Right kidney (tissue), 1 donor: ENCODE measurements at regions not wholly inside any gene's neighbourhood (a gene's known extent, or its start where the extent isn't known, plus 50 kb on each side); places are given as distances from the start of the nearest gene placed in this dataset.

Experiments
- DNase-seq: peaks from one replicate; pipeline ENCODE4 v3.0.0-alpha.2; 2016

DNA sequence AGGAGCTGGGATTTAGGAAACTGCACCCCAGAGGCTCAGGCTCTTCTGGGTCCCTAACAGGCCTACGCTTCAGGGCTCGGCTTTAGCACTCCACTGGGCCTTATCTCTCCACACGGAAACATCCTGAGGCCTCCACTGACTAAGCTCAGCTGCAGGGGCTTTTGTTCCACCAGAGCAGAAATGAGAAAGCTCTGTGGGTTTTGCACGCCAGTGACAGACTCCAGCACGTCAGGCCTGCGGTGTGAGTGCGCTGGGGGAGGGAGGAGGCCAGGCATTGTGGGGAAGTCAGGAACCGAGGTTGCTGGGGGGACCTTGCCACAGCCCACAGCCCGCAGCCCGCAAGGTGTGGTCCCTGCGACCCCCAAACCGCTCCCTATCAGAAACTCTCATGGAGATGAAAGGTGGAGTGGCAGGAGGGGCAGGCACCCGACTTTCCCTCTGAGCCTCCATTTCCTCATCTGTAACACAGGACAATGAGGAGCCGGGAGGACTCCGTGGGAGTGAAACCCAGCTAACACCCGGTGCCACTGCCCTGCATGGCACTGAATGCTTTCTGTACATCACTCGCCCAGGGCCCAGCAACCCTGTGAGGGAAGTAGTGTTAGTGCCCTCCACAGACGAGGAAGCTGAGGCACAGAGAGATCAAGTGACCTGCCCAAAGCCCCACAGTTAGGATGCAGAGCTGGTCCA lies 106.5 kb downstream of the TPRA1 start:
- no peak for DNase-seq

DNA sequence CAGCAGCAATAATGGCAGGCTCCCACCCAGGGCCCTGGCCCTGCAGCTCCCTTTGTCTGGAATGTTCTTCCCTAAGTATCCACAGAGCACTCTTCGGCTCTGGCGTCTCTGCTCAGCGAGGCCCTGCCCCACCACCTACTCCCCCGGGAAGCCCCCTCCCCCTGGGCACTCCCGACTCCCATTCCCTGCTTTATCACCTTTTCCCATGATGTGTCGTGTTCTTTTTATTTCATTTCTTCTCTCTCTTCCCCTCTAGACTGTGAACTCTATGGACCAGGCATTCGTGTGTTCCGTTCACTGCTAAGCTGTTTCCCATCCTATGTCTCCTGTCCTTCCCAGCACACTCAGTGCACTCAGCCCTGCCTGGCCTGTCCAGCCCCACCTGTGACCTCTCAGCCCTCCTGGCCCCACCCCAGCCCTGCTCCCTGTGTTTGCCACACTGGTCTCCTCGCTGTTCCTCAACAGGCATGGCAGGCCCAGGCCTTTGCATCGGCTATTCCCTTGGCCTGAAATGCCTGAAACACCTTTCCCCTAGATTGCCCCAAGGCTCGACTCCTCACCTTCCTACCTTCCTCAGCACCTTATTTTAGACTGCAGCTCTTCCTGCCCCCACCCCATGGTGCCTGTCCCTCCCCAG lies 107.4 kb downstream of the TPRA1 start:
- no peak for DNase-seq

DNA sequence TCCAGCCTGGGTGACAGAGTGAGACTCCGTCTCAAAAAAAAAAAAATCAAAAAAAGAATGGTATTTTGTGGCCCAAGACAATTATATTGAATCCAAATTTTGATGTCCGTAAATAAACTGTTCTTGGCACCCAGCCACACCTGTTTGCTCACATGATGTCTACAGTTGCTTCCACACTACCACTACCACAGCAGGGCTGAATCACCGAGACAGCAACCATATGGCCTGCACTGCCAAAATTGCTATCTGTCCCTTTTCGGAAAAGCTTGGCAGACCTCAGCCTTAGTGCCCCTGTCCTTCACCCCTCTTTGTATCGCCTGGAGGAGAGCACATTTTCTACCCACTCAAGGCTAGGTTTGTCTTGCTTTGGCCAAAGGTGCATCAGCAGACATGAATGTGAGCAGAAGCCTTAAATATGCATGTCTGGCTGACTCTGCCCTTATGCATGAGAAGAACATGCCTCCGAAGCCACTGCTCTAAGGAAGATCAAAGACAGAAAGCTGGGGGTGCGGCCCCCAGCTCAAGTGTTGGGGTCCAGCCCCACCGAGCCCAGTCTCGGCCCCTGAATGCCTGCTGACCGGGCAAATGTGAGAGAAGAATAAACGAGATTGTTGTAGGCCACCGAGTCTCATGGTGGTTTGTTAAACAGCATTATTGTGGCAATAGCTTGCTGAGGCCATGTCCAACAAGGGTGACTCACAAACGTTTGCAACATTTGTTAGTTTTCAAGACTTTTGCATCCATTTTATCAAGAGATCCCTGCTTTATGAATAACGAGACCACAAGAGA lies 108.1 kb downstream of the TPRA1 start:
- DNase-seq = no peak

DNA sequence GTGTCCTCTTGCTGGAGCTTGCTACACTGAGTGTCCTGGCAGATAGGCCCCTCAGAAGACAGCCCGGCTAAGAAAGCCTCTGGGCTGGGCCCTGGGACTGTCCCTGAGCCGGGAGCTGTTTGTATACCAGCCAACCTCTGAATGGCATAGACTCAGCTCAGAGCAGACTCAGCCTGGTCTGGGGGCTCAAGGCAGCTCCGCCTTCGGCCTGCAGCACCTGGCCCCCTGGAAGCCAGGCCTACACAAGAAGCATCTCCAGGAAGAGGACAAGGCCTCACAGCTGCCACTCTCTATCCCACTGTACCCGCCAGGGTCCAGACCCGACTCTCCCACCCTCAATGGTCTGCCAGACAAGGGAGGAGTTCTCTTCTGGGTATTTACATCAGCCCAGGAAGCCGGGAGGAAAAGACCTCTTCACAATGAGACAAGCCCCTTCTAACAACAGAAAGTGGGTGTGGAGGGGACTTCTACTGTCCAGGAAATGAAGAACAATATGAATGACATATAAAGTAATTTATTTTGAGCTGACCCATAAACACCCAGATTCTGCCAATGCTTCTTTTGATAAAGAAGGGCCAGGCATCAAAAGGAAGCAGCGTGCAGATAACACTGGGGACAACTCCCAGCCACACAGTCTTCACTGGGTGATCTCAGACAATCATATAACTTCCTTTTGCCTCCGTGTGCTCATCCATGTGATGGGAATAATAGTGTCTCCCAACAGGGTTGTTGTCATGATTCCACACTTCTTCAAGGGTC lies 110.2 kb downstream of the TPRA1 start:
- DNase-seq = no peak

DNA sequence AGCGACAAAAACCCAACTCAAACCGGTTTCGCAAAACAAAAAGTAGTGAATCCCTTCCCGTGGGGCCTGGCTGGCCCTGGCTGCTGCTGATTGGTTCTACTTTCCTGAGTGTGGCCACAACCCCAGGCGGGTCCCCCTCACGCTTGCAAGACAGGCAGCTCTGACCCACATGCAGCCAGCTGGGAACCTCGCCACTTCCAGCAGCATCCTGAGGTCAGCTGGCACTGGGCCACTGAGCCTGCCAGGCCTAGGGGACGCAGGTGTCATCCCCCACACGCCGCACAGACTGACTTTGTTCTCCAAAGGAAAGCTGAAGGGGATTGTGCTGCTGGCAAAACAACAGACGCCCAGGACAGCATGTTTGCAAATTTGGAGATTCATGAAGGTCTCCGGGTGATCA lies 111.1 kb downstream of the TPRA1 start:
- DNase-seq = no peak

DNA sequence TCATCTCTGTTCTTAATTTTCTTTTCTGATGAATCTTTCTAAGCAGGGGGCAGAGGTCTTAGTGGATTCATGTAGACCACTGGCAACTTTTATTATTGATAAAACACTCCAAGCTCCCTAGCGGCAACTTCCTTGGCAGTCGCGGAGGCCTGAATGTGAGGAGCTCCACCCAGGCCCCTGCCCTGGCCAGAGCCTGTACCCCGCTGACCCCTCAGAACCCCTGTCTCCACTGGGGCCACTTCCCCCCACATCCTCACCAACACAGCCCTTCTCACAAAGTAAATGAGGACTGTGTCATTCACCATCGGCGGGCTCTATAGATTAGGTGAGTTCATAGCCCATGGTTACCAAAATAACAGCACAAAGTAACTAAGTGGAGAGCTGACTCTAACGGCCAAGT lies 111.6 kb downstream of the TPRA1 start:
- no peak for DNase-seq

DNA sequence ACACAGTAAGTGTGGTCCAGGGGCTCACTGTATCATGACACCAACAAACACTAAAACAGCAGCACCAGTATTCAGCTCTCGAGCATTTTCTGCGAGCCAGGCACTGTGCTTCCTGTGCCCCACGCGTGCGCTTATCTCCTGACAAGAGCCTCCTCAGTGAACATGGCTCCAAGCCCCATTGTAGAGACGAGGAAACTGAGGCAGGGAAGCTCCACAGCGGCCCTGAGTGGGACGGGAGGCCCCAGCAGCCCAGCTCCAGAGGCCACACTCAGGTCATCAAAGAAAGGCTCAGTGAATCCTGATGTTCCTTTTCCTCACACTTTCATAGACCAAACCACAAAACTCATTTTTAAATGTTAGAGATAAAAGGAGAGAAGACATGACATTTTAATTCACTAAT lies 113.1 kb downstream of the TPRA1 start:
- no peak for DNase-seq

DNA sequence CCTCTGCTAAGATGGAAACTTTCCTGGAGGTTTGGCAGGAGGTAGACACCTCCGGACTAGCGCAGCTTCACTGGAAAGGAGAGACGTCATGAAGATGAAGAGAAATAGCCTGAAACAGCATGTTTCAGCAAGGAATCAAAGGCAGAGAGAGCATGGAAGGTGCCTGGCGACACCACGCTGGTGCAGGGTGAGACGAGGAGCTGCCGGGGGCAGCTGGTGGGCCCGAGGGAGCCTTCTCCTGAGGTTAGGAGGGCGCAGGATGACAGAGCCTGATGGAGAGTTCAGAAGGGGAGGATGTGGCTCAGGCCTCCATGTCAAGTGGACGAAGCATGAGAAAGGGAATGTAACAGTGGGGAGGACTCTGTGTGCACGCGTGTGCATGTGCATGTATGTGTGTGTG lies 113.6 kb downstream of the TPRA1 start:
- DNase-seq = no peak

DNA sequence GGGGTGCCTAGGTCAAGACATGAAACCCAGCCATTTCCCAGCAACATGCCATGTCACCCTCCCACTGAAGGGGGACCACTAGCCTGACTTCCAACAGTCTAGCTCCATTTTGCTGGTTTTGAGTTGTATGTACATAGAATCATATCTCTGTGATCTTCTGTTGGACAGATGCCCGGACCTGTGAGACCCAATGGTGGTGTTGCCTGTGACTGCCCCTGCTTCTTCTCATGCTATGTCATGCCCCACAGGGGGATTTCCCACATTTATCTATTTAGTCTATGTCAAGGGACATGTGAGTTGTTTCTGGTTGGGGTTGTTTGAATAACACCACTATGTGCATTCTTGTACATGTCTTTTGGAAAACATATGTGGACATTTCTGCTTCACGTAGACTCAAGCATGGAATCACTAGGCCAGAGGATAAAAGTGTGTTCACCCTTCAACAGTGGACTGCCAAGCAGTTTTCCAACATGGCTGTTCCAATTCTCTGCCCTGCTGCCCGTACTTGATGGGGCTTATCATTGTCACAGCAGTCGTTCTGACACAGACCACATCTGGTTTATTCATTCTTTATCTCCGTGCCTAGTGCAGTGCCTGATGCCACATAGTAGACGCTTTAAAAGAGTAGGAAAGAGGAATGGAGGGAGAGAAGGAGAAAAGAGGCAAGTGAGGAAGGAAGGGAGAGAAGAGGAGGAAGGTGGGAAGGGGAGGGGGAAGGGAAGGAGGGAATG lies 114.4 kb downstream of the TPRA1 start:
- no peak for DNase-seq

DNA sequence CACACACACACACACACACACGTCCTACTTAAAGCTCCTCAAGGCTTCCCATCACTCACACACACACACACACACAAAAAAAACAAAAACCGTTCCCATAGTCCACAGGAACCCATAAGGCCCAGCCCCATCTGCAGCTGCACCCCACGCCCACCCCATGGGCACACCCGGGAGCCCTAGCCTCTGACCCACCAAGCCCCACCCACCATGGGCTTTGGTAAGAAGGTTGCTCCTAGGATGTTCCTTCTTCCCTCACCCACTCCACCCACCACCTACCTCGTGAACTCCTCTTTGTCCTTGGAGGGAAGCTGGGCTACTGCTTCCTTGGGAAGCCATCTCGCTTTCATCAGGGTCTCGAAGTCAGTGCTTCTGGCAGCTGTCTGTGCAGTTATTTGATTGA lies 115.1 kb downstream of the TPRA1 start:
- DNase-seq = no peak

DNA sequence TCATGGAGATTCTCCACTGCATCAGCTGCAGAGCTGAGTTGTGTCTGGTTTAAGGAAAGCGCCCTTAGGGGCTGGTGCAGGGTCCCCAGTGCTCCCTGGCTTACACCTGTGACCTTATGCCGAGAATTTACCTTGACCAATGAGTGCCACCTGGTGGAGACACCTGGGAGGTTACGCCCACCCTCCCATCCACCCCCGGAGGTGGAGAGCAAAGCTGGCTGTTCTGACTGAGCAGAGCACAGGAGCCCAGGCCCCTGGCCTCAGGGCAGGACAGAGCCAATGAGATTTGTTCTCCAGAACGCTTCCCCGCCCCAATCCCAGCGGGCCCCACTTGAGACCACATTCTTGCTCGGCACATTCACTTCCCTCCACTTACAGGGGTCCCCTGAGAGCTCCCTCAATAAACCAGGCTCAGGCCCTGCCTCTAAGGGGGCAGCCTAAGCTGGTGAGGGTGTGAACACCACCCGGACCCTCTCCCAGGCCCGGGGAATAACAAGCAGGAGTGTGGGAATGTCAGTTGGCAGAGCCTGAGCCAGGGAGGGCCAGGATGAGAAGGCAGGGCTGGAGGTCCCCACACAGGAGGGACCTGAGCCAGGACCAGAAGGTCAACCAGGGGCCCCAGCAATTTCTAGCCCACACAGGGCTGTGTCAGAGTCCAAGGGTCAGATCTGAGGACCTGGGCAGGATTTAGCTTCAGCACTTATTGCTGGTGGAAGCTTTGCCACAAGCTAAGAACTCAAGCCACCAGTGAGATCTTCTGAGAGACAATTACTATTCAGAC lies 117.1 kb downstream of the TPRA1 start:
- no peak for DNase-seq

DNA sequence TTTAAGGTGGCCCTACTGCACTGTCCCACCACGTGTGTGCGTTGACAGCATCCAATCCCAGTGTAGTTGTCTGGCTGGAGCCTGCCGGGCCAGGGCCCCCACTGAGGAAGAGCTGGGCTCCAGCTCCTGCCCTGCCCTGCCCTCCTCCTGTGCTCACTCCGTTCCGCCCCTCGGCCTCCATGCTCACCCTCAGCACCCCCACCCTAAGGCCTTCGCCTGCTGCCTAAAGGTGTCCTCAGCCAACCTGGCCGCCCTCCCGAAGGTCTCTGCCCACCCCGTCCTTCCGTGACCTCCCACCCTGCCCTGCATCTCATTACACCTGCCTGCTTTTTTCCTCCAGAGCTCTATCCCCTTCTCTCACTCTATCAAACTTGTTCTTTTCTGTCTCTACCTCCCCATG lies 118.0 kb downstream of the TPRA1 start:
- no peak for DNase-seq

DNA sequence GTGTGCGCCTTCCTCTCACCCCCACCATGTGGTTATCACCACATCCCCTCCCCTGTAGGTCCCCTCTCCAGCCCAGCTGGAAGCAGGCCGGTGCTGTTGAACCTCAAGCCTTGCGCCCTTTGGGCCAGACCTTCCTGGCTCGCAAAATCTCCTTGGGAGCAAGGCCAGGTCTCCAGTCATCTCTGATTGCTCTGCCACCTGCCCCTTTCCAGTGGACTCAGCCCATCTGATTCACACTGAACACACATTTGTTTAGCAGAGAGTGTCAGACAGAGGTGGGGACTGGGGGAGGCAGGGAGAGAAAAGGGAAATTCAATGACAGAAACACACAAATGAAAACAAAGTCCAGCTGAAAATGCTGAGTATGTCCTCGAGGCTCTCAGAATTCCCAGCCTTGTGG lies 119.4 kb downstream of the TPRA1 start:
- DNase-seq = no peak

DNA sequence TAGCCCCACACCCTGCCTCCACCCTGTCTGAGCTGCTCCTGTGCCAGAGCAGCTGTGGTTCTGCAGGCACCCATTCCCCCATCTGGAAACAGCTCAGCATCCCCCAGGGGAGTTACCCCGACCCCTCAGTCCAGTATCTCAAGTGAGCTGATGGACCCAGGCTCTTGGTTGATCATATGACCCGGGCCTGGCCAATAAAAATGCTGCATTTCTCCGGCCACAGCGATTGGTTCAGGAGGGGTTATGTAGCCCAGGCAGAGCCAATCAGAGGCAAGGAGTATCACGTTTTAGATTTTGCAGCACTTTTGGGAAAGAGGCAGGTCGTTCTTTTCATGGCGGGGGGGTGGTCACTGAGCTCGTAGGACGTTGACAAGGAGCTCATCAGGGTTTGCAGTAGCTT lies 120.8 kb downstream of the TPRA1 start:
- DNase-seq = no peak

DNA sequence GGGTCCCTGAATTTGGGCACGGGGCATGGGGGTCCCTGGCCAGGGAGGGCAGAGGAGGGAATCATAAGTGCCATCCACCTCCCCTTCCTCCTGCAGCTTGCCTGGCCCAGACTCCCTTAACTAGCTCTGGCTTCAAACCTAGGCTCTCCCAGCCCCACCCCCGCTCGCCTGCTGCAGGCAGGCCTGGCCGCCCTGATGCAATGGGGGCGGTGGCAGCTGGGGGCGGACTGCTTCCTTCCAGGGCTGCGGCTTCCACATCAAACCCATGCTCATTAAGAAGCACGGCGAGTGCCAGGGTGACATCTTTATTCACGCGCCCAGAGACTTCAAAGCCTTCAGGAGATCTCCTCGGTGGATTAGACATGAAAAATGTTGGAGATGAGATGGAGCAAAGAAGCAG lies 123.1 kb downstream of the TPRA1 start:
- no peak for DNase-seq

DNA sequence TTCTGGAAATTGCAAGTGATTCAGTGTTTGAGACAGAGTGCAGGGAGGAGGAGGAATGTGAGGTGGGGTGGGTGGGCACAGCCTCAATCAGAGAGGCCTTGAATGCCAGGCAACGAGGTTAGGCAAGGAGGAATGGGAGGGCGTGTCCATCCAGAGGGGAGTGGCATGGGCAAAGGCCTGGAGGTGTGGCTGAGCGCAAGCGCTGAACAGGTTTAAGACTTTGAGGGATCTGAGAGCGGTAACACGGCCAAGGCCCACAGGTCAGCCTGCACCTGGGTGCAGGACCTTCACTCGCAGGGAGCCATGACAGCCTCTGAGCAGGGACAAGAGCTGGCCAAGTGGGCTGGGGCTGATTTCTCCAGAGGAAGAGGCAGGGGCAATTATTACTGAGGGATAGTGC lies 125.9 kb downstream of the TPRA1 start:
- DNase-seq = no peak

DNA sequence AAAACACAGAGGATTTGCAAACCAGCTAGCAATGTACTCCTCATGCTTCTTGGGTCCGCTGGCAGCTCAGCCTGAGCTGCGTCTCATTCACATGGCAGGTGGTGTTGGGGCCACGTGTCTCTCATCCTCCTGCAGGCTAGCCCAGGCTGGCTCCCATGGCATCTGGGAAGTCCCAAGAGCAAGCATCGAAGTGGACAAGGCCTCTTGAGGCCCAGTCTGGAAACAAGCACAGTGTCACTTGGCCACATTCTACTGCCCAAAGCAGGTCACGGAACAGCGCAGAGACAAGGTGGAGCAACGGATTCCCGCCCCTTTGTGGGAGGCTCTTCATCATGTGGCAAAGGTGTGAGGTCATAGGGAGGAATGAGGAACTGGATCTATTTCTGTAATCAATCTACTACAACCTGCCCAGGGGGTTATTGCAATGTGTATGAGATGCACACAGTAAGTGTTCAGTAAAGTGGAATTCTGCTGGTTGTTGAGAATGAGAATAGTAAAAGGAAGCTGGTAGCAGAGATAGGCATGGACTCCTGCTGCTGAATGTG lies 128.3 kb downstream of the TPRA1 start:
- no peak for DNase-seq

DNA sequence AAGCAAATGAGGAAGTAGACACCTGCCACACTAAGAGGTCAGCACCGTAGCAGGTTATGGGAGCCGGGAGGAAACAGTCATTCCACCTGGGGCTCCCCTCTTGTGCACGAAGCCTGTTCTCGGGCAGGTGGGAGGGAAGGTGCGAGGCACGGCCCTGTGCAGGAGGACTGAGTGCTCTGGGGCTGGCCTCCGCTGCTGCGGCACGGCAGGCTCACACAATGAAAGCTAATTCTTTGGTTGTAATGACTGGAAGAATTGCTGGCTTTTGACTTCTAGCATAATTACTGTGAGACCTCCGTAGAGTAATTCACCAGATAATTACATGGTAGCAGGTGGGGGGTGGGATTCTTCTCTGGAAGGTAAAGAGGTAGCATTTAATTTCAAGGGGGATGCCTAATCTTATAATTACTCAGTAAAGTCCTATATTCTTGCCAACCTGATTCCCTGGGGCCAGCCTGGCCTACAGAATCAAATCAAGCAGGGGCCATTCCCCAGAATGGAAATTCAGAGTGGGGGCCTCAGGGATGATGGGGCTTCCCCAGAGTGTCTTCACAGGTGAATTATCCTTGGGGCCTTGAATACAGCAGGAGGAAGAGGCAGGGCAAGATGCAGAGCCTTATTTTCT lies 129.1 kb downstream of the TPRA1 start:
- no peak for DNase-seq

DNA sequence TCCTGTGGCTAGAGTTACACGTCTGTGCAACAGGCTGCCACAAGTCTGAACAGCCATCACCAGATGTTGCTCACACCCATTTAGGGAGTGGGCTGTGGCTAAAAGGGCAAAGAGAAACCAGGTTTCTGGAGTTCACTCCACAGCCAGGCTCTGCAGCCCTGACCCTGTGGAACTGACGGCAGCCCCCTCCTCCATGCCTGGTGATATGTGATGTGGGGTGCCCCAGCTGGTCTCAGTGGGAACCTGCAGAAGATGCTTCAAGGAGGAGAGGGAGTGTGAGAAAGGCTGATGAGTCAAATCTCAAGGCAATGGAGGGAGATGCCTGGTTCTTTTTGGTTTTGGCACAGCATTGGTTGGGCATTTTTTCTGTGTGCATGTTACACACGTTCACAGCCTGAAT lies 130.6 kb downstream of the TPRA1 start:
- DNase-seq = no peak
